ENCODE measurements at regions not wholly inside any gene's neighbourhood (a gene's known extent, or its start where the extent isn't known, plus 50 kb on each side); places are given as distances from the start of the nearest gene placed in this dataset.

DNA sequence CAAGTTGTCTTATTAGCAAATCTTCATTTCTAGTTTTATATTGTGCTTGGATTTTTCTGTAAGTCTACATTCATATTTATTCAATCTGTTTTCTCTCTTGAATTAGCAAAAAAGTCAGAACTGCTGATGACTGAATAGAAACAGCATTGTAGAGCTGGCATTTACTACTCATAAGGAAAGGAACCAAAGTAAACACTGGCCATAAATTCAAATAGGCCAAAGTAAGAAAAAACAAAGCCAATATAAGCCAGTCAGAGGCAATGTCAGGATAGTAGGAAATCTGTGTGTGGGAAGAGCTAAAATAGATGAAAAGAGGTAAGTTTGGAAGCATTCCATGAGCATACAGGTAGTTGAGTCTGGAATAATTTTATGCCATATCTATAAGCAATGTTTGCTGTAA, 307.2 kb upstream of the SLITRK3 start:
- TF ChIP-seq RAD21 (IDR thresholded peaks at IDR 0.05; ENCODE audit: low read depth): no peak
- no peak for TF ChIP-seq TEAD4 (IDR thresholded peaks at IDR 0.05)

Data from Ishikawa (cell line).